K562 (cell line): ENCODE measurements at regions not wholly inside any gene's neighbourhood (a gene's known extent, or its start where the extent isn't known, plus 50 kb on each side); places are given as distances from the start of the nearest gene placed in this dataset.

Source experiments
- ATAC-seq: fragments of 200-7000 bp; cut with Tn5 transposase; 3 replicates; pipeline ENCODE4 v1.9.1; 2020; ENCODE audit warnings: moderate library complexity
- BruUV-seq: library from RNA; stranded (reverse); fragments of 400-500 nt; replicated peaks from 2 replicates; lab custom pipeline; 2021; lab: Mats Ljungman, UMichigan
- CTCF ChIA-PET: fragments of 300-600 bp; formaldehyde crosslinking; extraction: SDS; loops from one replicate; lab custom pipeline; 2021; ENCODE audit warnings: low intra/inter-chr PET ratio; lab: Yijun Ruan, JAX
- POLR2A ChIA-PET: fragments of 300-600, 350-650 bp; sonication (Branson Sonifier 250); formaldehyde crosslinking; extraction: SDS; loops from one replicate; lab custom pipeline; 2021; ENCODE audit warnings: antibody characterized with exemption, inconsistent platforms; lab: Yijun Ruan, JAX
- DNase-seq, 4 experiments: peaks; one replicate each; pipeline versions ENCODE4 v3.0.0 to v3.0.0-alpha.2; 2011 to 2018; ENCODE audit warnings: low spot score in 3 of 4, mixed read lengths in 3 of 4; ENCODE audit errors: extremely low read depth in 1 of 4
- FAIRE-seq: peaks from 2 replicates; lab custom pipeline; 2011; peaks lifted over from hg19 to GRCh38; lab: Jason Lieb, UNC
- H2AFZ ChIP-seq: 2 replicates; pipeline ENCODE4 v1.6.0; 2011; ENCODE audit warnings: low read depth, low read length, control low read depth, inconsistent platforms
- H3K27ac ChIP-seq: fragments of 200-600 bp; 3 replicates; pipeline ENCODE4 v1.8.0; 2011; ENCODE audit warnings: low read depth, mild to moderate bottlenecking, control low read depth, inconsistent platforms, low read length, moderate library complexity, mixed read lengths; ENCODE audit errors: extremely low read depth
- H3K27me3 ChIP-seq, 2 experiments: fragments of 300-600 bp in 1 of 2; 2 replicates in 1 of 2; 3 replicates in 1 of 2; pipeline versions ENCODE4 v1.6.0 to v1.8.0; 2011; ENCODE audit warnings: inconsistent platforms in 2 of 2, low read length in 2 of 2, mild to moderate bottlenecking in 1 of 2, mixed read lengths in 1 of 2, moderate library complexity in 1 of 2; ENCODE audit not compliant: control insufficient read depth in 2 of 2, insufficient read depth in 2 of 2
- H3K36me3 ChIP-seq: fragments of 300-600 bp; 3 replicates; pipeline ENCODE4 v1.8.0; 2011; ENCODE audit warnings: mild to moderate bottlenecking, low read length, inconsistent platforms; ENCODE audit not compliant: control insufficient read depth, insufficient read depth
- H3K4me1 ChIP-seq, 2 experiments: fragments of 200-600 bp in 1 of 2; replicated peaks in 1 of 2; 2 replicates in 1 of 2; 3 replicates in 1 of 2; pipeline versions ENCODE4 v1.5.1 to v1.8.0; 2011; ENCODE audit warnings: inconsistent platforms in 2 of 2, low read length in 2 of 2, mild to moderate bottlenecking in 1 of 2, mixed read lengths in 1 of 2, moderate library complexity in 1 of 2; ENCODE audit not compliant: control insufficient read depth in 2 of 2, insufficient read depth in 2 of 2
- H3K4me2 ChIP-seq: 2 replicates; pipeline ENCODE4 v1.6.1; 2011; ENCODE audit warnings: low read length, control low read depth, inconsistent platforms, mixed read lengths; ENCODE audit not compliant: insufficient read depth
- H3K4me3 ChIP-seq: fragments of 200-600 bp; sonication (generic), shearing (Covaris generic); 2 replicates; pipeline ENCODE4 v1.5.1; 2016; ENCODE audit warnings: control low read depth, inconsistent platforms
- H3K79me2 ChIP-seq: fragments of 200-600 bp; 3 replicates; pipeline ENCODE4 v1.8.0; 2011; ENCODE audit warnings: low read length, inconsistent platforms; ENCODE audit not compliant: control insufficient read depth, insufficient read depth
- H3K9ac ChIP-seq, 2 experiments: 2 replicates each; pipeline versions ENCODE4 v1.6.0 to v1.6.1; 2011; ENCODE audit warnings: low read depth in 2 of 2, low read length in 2 of 2, control low read depth in 1 of 2, inconsistent platforms in 1 of 2, mild to moderate bottlenecking in 1 of 2, mixed read lengths in 1 of 2; ENCODE audit not compliant: insufficient read depth in 1 of 2
- H3K9me1 ChIP-seq: one replicate; pipeline ENCODE4 v1.6.0; 2011; ENCODE audit warnings: inconsistent platforms, mild to moderate bottlenecking, low read length, moderate library complexity; ENCODE audit not compliant: control insufficient read depth, insufficient read depth
- H3K9me3 ChIP-seq: replicated peaks from 2 replicates; pipeline ENCODE4 v1.5.1; 2011; ENCODE audit warnings: low read depth, low read length, inconsistent platforms; ENCODE audit not compliant: control insufficient read depth, insufficient read depth
- H4K20me1 ChIP-seq: replicated peaks from 2 replicates; pipeline ENCODE4 v1.6.1; 2011; ENCODE audit warnings: low read length, inconsistent platforms, mixed read lengths; ENCODE audit not compliant: control insufficient read depth, insufficient read depth
- CREB3L1 ChIP-seq: fragments of 450-650 bp; IDR thresholded peaks from 2 replicates; pipeline ENCODE4 v1.6.1; 2014; ENCODE audit warnings: low read depth, mild to moderate bottlenecking, moderate library complexity, borderline replicate concordance
- HCFC1 ChIP-seq: IDR thresholded peaks from 2 replicates; pipeline ENCODE4 v1.6.1; 2012; ENCODE audit warnings: low read depth, low read length, improper control_type of control experiment
- LARP7 ChIP-seq: fragments of 450-650 bp; IDR thresholded peaks from 2 replicates; pipeline ENCODE4 v1.6.1; 2016
- MAZ ChIP-seq, 2 experiments: fragments of 450-650 bp in 1 of 2; sonication (generic) in 1 of 2; formaldehyde crosslinking; IDR thresholded peaks in 1 of 2; conservative IDR thresholded peaks in 1 of 2; 2 replicates each; pipeline versions ENCODE4 v1.4.0 to v1.5.0; 2020; ENCODE audit warnings: mild to moderate bottlenecking in 1 of 2, missing genetic modification reagents in 1 of 2
- NFE2 ChIP-seq: IDR thresholded peaks from 2 replicates; pipeline ENCODE4 v1.6.1; 2014; ENCODE audit warnings: antibody characterized with exemption, low read depth
- RAD51 ChIP-seq: fragments of 450-650 bp; IDR thresholded peaks from 2 replicates; pipeline ENCODE4 v1.7.1; 2016; ENCODE audit warnings: low read depth, mild to moderate bottlenecking, borderline replicate concordance
- RNF219 ChIP-seq: fragments of 250-450 bp; sonication (Bioruptor Pico); IDR thresholded peaks from 2 replicates; pipeline ENCODE4 v1.5.0; 2022; ENCODE audit warnings: mild to moderate bottlenecking
- ZNF324 ChIP-seq: fragments of 250-450 bp; sonication (Bioruptor Pico); IDR thresholded peaks from 2 replicates; pipeline ENCODE4 v1.4.0; 2020; ENCODE audit warnings: mild to moderate bottlenecking
- ZNF639 ChIP-seq, 2 experiments: fragments of 200-800 bp in 1 of 2; sonication (Bioruptor generic) in 1 of 2; sonication (generic) in 1 of 2; formaldehyde crosslinking in 1 of 2; IDR thresholded peaks in 1 of 2; conservative IDR thresholded peaks in 1 of 2; 2 replicates each; pipeline versions ENCODE4 v1.5.0 to v1.6.1; 2016 to 2020; ENCODE audit warnings: missing compliant biosample characterization in 1 of 2, missing genetic modification characterization in 1 of 2, missing genetic modification reagents in 1 of 2
- WGBS: fragments of 100-300 bp; shearing (Covaris generic); methylation state at CpG from one replicate; pipeline ENCODE4 v1.1.6; 2016; ENCODE audit warnings: low coverage, mixed read lengths; ENCODE audit not compliant: insufficient coverage; ENCODE audit errors: missing lambda C conversion rate; 5-methylcytosine and 5-hydroxymethylcytosine counted together
- in situ Hi-C: fragments of 300-500 bp; cut with MboI; formaldehyde crosslinking; loops from 4 replicates; pipeline ENCODE4 v1.15.0; 2018; ENCODE audit warnings: inconsistent platforms, mixed read lengths
- intact Hi-C: fragments of 100-400 bp; cut with micrococcal nuclease; formaldehyde crosslinking; loops from 2 replicates; pipeline ENCODE4 v1.14.2; 2022

DNA sequence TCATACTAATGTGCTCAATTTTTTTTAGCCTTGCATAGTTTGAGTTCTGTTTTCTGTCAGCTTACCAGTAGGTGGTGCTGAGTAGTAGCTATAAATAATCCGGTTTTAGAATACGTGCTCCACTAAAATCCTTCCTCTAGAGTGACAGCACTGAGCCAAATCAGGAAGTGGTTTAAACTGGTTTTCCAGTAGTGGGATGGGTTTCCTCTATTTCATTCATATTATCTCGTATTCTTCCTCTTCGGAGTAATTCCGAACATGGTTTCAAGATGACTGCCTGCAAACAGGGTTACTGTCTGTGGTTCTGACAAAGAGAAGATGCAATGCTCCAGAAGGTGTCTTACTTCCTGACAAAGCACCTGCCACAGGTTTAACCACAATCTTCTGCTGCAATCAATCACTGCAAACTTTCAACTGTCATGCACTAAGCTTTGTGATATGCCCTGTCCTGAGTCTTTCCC lies 496.9 kb upstream of the VRK2 start:
- WGBS, result 5% methylated on average over 5 of the region's 5 CpGs
- no peak overlapping the region for H3K27ac ChIP-seq
- H3K36me3 ChIP-seq, result no peaks in the 10 kb centered on the region
- no peaks in the 10 kb centered on the region for H4K20me1 ChIP-seq
- ChIA-PET POLR2A (no interaction called here), CTCF (no interaction called here)
- no peaks in the 10 kb centered on the region for H3K27me3 ChIP-seq
- no peak overlapping the region for H3K4me2 ChIP-seq
- FAIRE-seq (no peak), DNase-seq (no peak), ATAC-seq (no peak)
- in situ Hi-C loops (no loop called here), intact Hi-C loops (no loop called here)
- H3K9me3 ChIP-seq, result no peaks in the 10 kb centered on the region
- H2AFZ ChIP-seq, result no peak overlapping the region
- TF ChIP-seq LARP7 (no peak), ZNF324 (no peak), HCFC1 (no peak)
- H3K4me3 ChIP-seq, result no peak overlapping the region
- no peak overlapping the region for H3K9ac ChIP-seq
- H3K9me1 ChIP-seq, result no peaks in the 10 kb centered on the region
- BruUV-seq, result no TSS peak
- no peaks in the 10 kb centered on the region for H3K4me1 ChIP-seq
- no peaks in the 10 kb centered on the region for H3K79me2 ChIP-seq

DNA sequence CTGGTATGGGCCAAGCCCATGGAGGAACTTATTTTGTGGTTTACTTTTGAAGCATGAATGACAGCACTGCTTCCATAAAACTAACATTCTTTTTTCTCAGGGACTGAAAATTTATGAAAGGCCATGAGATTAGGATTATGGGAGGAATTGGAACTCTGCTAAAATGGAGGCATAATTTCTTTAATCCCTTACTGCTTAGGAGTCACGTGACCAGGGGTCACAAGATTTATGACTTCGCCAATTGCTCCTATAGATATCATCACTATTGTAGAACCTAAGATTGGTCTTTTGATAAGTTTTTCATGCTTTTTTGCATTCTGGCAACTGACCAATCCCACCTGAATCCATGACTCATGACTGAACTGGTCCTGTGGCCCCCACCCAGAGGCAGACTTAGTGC lies 495.7 kb upstream of the VRK2 start:
- no TSS peak for BruUV-seq
- no peak overlapping the region for H3K27ac ChIP-seq
- in situ Hi-C loops (no loop called here), intact Hi-C loops (no loop called here)
- ChIA-PET CTCF (no interaction called here), POLR2A (no interaction called here)
- no peaks in the 10 kb centered on the region for H4K20me1 ChIP-seq
- H3K36me3 ChIP-seq, result no peaks in the 10 kb centered on the region
- no peak for FAIRE-seq
- no peaks in the 10 kb centered on the region for H3K27me3 ChIP-seq
- no peaks in the 10 kb centered on the region for H3K9me1 ChIP-seq
- no peaks in the 10 kb centered on the region for H3K79me2 ChIP-seq
- no peak for ATAC-seq
- no peaks in the 10 kb centered on the region for H3K9me3 ChIP-seq
- no peaks in the 10 kb centered on the region for H3K4me1 ChIP-seq
- DNase-seq, result no peak
- no peak overlapping the region for H2AFZ ChIP-seq
- no peak overlapping the region for H3K4me3 ChIP-seq
- 0% methylated on average over 2 of the region's 2 CpGs for WGBS
- no peak overlapping the region for H3K9ac ChIP-seq
- no peak overlapping the region for H3K4me2 ChIP-seq
- TF ChIP-seq CREB3L1 (no peak), MAZ (CRISPR knock-in tag; conservative IDR thresholded peaks at IDR 0.05 in 1 of 2, IDR thresholded peaks at IDR 0.05 in 1 of 2) (no peak), RNF219 (CRISPR knock-in tag) (no peak), NFE2 (no peak), RAD51 (0 out of 2 replicates have a peak, but pooled peaks have one; percentile 18), ZNF639 (CRISPR knock-in tag; conservative IDR thresholded peaks at IDR 0.05 in 1 of 2, IDR thresholded peaks at IDR 0.05 in 1 of 2) (no peak)
